Ammon's horn (tissue), 1 donor: ENCODE measurements at regions not wholly inside any gene's neighbourhood (a gene's known extent, or its start where the extent isn't known, plus 50 kb on each side); places are given as distances from the start of the nearest gene placed in this dataset.
A peak's percentile ranks its signal among the peaks of the same experiment; 100 is the strongest.

ENCODE experiments used
- DNase-seq: peaks from one replicate; pipeline ENCODE4 v3.0.0-alpha.2; 2016; ENCODE audit warnings: low spot score

GRCh38 chr10:61188101-61188500 lies 244.1 kb upstream of the RHOBTB1 start:
- DNase-seq = no peak

- no peak for DNase-seq
These were observed 243.6 kb upstream of the RHOBTB1 start for GRCh38 chr10:61187601-61188000.

- DNase-seq = no peak
These were observed 242.4 kb upstream of the RHOBTB1 start for GRCh38 chr10:61186408-61186807.

- no peak for DNase-seq
These were observed 240.4 kb upstream of the RHOBTB1 start for GRCh38 chr10:61184429-61184828.

- DNase-seq = no peak
These were observed 240.0 kb upstream of the RHOBTB1 start for GRCh38 chr10:61183967-61184366.

GRCh38 chr10:61181832-61182231 lies 237.8 kb upstream of the RHOBTB1 start:
- no peak for DNase-seq

GRCh38 chr10:61179771-61180170 lies 235.8 kb upstream of the RHOBTB1 start:
- DNase-seq = no peak

GRCh38 chr10:61176424-61176823 lies 232.4 kb upstream of the RHOBTB1 start:
- DNase-seq = no peak

- no peak for DNase-seq
These were observed 231.3 kb upstream of the RHOBTB1 start for GRCh38 chr10:61175316-61175715.

- DNase-seq = no peak
These were observed 229.5 kb upstream of the RHOBTB1 start for GRCh38 chr10:61173450-61173849.

- DNase-seq = no peak
These were observed 228.4 kb upstream of the RHOBTB1 start for GRCh38 chr10:61172182-61172926.

- DNase-seq = no peak
These were observed 226.6 kb upstream of the RHOBTB1 start for GRCh38 chr10:61170594-61170993.

GRCh38 chr10:61169294-61169693 lies 225.3 kb upstream of the RHOBTB1 start:
- no peak for DNase-seq

- no peak for DNase-seq
These were observed 222.5 kb upstream of the RHOBTB1 start for GRCh38 chr10:61166489-61166888.

GRCh38 chr10:61166065-61166464 lies 222.1 kb upstream of the RHOBTB1 start:
- DNase-seq = no peak

- DNase-seq = peak; percentile 2
These were observed 220.6 kb upstream of the RHOBTB1 start for GRCh38 chr10:61164458-61165160.

- no peak for DNase-seq
These were observed 219.4 kb upstream of the RHOBTB1 start for GRCh38 chr10:61163403-61163802.

GRCh38 chr10:61160253-61160652 lies 216.3 kb upstream of the RHOBTB1 start:
- no peak for DNase-seq

- no peak for DNase-seq
These were observed 215.3 kb upstream of the RHOBTB1 start for GRCh38 chr10:61159253-61159652.

GRCh38 chr10:61157182-61157581 lies 213.2 kb upstream of the RHOBTB1 start:
- DNase-seq = no peak

GRCh38 chr10:61153771-61154170 lies 209.8 kb upstream of the RHOBTB1 start:
- no peak for DNase-seq

- DNase-seq = no peak
These were observed 207.1 kb upstream of the RHOBTB1 start for GRCh38 chr10:61151059-61151458.

- DNase-seq = no peak
These were observed 204.5 kb upstream of the RHOBTB1 start for GRCh38 chr10:61148451-61148850.

- no peak for DNase-seq
These were observed 199.0 kb upstream of the RHOBTB1 start for GRCh38 chr10:61142987-61143386.
